Stomach (tissue), 8 donors: ENCODE measurements at regions not wholly inside any gene's neighbourhood (a gene's known extent, or its start where the extent isn't known, plus 50 kb on each side); places are given as distances from the start of the nearest gene placed in this dataset.

Experiments used
- DNase-seq, 2 donors: peaks; one replicate each; pipeline versions ENCODE4 v3.0.0 to v3.0.0-alpha.2; 2013 to 2019
- H3K27ac ChIP-seq, 5 donors: fragments of 200-600 bp in 4 of 5; sonication (generic) in 4 of 5; one replicate each; pipeline ENCODE4 v1.5.1; 2013 to 2019; ENCODE audit warnings: mild to moderate bottlenecking in 1 of 5, moderate library complexity in 1 of 5
- H3K27me3 ChIP-seq, 3 donors: fragments of 200-600 bp; sonication (generic); one replicate each; pipeline ENCODE4 v1.5.1; 2017 to 2019; ENCODE audit warnings: mixed run types in 1 of 3
- H3K36me3 ChIP-seq, 4 donors: fragments of 200-600 bp; sonication (generic); 1 replicate in 3 of 4; 2 replicates in 1 of 4; pipeline ENCODE4 v1.5.1; 2016 to 2019
- H3K4me1 ChIP-seq, 4 donors: fragments of 200-600 bp; sonication (generic); one replicate each; pipeline ENCODE4 v1.5.1; 2016 to 2019
- H3K4me3 ChIP-seq, 4 donors: fragments of 200-600 bp; sonication (generic) in 3 of 4; one replicate each; pipeline ENCODE4 v1.5.1; 2016 to 2019; ENCODE audit warnings: mild to moderate bottlenecking in 1 of 4
- H3K9me3 ChIP-seq, 4 donors: fragments of 200-600 bp; sonication (generic); one replicate each; pipeline ENCODE4 v1.5.1; 2016 to 2019
- CTCF ChIP-seq, 7 experiments: fragments of 450-650 bp in 4 of 7; fragments of 200-600 bp in 3 of 7; sonication (generic) in 3 of 7; IDR thresholded peaks; one replicate each; pipeline ENCODE4 v1.5.1; 2016 to 2019; ENCODE audit warnings: antibody characterized with exemption in 7 of 7, control low read depth in 2 of 7, mild to moderate bottlenecking in 1 of 7
- EP300 ChIP-seq: sonication (generic); formaldehyde crosslinking; IDR thresholded peaks from one replicate; pipeline ENCODE4 v1.6.1; 2017; ENCODE audit warnings: antibody characterized with exemption
- POLR2A ChIP-seq, 4 donors: fragments of 450-650 bp; IDR thresholded peaks; one replicate each; pipeline ENCODE4 v1.6.1; 2016; ENCODE audit warnings: antibody characterized with exemption in 4 of 4, control low read depth in 2 of 4, mild to moderate bottlenecking in 1 of 4, moderate library complexity in 1 of 4
- POLR2AphosphoS5 ChIP-seq, 3 donors: sonication (generic); formaldehyde crosslinking; IDR thresholded peaks; one replicate each; pipeline ENCODE4 v1.6.1; 2016; ENCODE audit warnings: antibody characterized with exemption in 3 of 3
- WGBS, 5 donors: extraction: QIAGEN DNeasy Blood & Tissue Kit in 3 of 5; methylation state at CpG; one replicate each; pipeline versions ENCODE4 v1.1.5 to v1.1.7; 2013 to 2018; 5-methylcytosine and 5-hydroxymethylcytosine counted together
- intact Hi-C: fragments of 100-400 bp; cut with DNase I; formaldehyde crosslinking; loops from one replicate; pipeline ENCODE4 v1.15.1; 2023; ENCODE audit warnings: low total_unique reads
- donor health status: healthy with polysubstance abuse.
- donor health status: Bipolar disorder and iron deficiency.
- donor health status: healthy.

DNA sequence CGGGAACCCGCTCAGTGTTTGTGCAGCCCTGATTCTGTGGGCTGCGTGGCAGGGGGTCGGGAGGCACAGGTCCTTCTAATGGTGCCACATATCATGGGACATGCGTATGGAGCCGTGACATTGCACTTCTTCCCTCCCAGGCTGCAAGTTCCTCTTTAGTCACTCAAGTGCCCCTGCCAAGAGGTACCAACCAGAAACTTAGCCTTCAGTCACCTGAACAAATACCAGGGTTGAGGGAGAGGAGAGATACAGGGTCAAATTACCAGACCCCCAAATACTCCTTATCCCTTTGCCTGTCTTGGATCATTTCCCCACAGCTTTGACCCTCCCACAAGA lies 209.1 kb downstream of the BUD13 start:
- H3K27ac ChIP-seq: no peak overlapping the region
- peaks cover 0 to 5% (median 0%) of the 10 kb centered on the region in 4 donors for H3K9me3 ChIP-seq
- intact Hi-C loops: no loop called here
- no peak for TF ChIP-seq POLR2AphosphoS5 (IDR thresholded peaks at IDR 0.05)
- TF ChIP-seq EP300: no peak
- no peak for TF ChIP-seq POLR2A (IDR thresholded peaks at IDR 0.05)
- no peak for TF ChIP-seq CTCF (IDR thresholded peaks at IDR 0.05)
- no peak for DNase-seq
- H3K4me1 ChIP-seq: peaks cover 0 to 3% (median 0%) of the 10 kb centered on the region in 4 donors
- H3K27me3 ChIP-seq: peaks cover 0 to 7% (median 0%) of the 10 kb centered on the region in 3 donors
- no peaks in the 10 kb centered on the region for H3K36me3 ChIP-seq
- 36 to 56% (median 46%) methylated on average over 6 of the region's 6 CpGs for WGBS, 5 donors
- no peak overlapping the region for H3K4me3 ChIP-seq

DNA sequence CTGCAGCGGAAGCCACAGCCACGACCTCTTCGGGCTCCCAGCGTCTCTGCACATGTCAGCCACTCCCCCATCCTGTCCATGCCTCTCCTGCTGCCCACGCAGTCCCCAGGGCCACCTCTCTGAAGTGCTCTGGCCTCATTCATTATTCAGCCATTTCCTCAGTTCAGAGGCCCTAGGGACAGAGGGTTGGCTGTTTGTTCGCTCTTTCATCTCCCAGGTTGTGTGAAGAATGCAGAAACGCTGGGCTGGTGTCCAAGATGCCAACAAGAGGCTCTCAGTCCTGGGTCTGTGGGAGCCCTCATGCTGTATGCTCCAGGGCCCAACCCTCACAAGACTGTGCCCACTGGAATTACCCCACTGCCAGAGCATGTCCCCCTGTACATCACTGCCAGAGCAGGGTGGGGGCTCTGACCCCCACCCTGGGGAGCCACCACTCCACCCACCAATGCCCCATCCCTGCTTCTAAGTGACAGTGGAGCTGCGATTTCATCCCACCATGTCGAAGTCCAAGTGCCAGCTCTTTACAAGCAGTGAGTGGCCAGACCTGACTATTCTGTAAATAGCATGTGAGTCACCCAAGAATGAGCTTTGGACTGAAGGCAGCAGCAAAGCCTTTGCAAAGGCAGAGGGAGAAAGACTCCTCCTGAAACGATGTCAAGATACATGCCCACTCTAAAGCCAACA lies 209.6 kb downstream of the BUD13 start:
- Histone ChIP-seq H3K27ac (no peak overlapping the region), H3K36me3 (no peaks in the 10 kb centered on the region), H3K4me3 (no peak overlapping the region), H3K9me3 (peaks cover 0 to 5% (median 0%) of the 10 kb centered on the region in 4 donors), H3K27me3 (peaks cover 0 to 8% (median 0%) of the 10 kb centered on the region in 3 donors), H3K4me1 (peaks cover 0 to 3% (median 0%) of the 10 kb centered on the region in 4 donors)
- 35 to 39% (median 38%) methylated on average over 10 of the region's 10 CpGs for WGBS, 5 donors
- DNase-seq: peak in 1 of 2 donors; percentile 64
- intact Hi-C loops: no loop called here
- no peak for TF ChIP-seq POLR2A (IDR thresholded peaks at IDR 0.05)
- TF ChIP-seq EP300: no peak
- TF ChIP-seq CTCF (IDR thresholded peaks at IDR 0.05): no peak
- no peak for TF ChIP-seq POLR2AphosphoS5 (IDR thresholded peaks at IDR 0.05)

GRCh38 chr11:116560589-116560988 lies 212.2 kb downstream of the BUD13 start:
- intact Hi-C loops: no loop called here
- TF ChIP-seq EP300: no peak
- no peak for TF ChIP-seq POLR2A (IDR thresholded peaks at IDR 0.05)
- no peak for TF ChIP-seq CTCF (IDR thresholded peaks at IDR 0.05)
- TF ChIP-seq POLR2AphosphoS5 (IDR thresholded peaks at IDR 0.05): no peak
- Histone ChIP-seq H3K9me3 (no peaks in the 10 kb centered on the region), H3K4me3 (no peak overlapping the region), H3K36me3 (no peaks in the 10 kb centered on the region), H3K27me3 (peaks cover 0 to 8% (median 0%) of the 10 kb centered on the region in 3 donors), H3K4me1 (peaks cover 0 to 3% (median 0%) of the 10 kb centered on the region in 4 donors), H3K27ac (no peak overlapping the region)
- peak in 1 of 2 donors; percentile 7 for DNase-seq
- 46 to 62% (median 54%) methylated on average over 3 of the region's 3 CpGs for WGBS, 5 donors

- TF ChIP-seq POLR2A (IDR thresholded peaks at IDR 0.05) (no peak), POLR2AphosphoS5 (IDR thresholded peaks at IDR 0.05) (no peak), EP300 (no peak), CTCF (IDR thresholded peaks at IDR 0.05) (no peak)
- H3K9me3 ChIP-seq: no peaks in the 10 kb centered on the region
- H3K36me3 ChIP-seq: no peaks in the 10 kb centered on the region
- H3K4me1 ChIP-seq: peaks cover 0 to 3% (median 0%) of the 10 kb centered on the region in 4 donors
- peaks cover 0 to 8% (median 0%) of the 10 kb centered on the region in 3 donors for H3K27me3 ChIP-seq
- no peak overlapping the region for H3K4me3 ChIP-seq
- DNase-seq: no peak
- intact Hi-C loops: no loop called here
- WGBS, 5 donors: 49 to 64% (median 58%) methylated on average over 9 of the region's 9 CpGs
- H3K27ac ChIP-seq: no peak overlapping the region
Measured at GRCh38 chr11:116558504-116559211, 214.1 kb downstream of the BUD13 start.
